NCI-H2227 (cell line): ENCODE measurements at regions not wholly inside any gene's neighbourhood (a gene's known extent, or its start where the extent isn't known, plus 50 kb on each side); places are given as distances from the start of the nearest gene placed in this dataset.

Experiments used
- DNase-seq: peaks from one replicate; lab custom pipeline; 2025; ENCODE audit not compliant: unreplicated experiment; lab: John Stamatoyannopoulos, UW

GRCh38 chr1:5393146-5393545 is 599.1 kb downstream of the NPHP4 start:
- no peak for DNase-seq

DNA sequence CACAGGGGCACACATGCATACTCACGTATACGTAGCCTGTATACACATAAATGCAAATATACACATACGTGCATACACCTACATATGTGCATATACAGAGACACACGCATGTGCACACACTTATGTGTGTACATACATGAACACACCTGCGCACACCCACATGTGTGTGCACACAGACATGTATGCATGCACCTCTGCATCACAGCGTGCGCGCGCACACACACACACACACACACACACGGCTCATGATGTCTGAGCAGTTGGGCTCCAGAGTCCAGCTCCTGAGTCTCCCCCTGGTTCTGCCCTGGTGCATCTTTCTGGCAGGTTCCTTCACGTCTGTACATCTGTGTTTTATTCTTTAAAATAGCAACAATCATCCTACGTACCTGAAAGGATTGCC is 600.5 kb downstream of the NPHP4 start:
- DNase-seq: no peak

DNA sequence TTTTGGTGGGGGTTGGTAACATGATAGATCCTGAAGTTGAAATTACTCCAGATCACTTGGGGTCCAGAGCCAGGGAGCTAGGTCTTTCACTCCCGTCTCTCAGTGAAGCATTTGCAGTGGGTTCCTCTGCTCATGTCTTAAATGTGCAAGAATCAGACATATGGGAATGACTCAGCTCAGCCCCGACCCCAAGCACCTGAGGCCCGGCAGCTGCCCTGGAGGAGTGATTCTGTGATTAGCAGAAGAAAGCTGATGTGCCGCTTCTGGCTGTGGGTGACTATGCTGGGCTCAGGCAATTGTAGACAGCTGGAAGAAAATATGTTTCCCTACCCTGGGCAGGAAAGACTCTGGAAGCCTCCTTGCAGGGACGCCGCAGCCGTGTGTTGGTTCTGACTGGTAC is 601.7 kb downstream of the NPHP4 start:
- no peak for DNase-seq

- DNase-seq: no peak
Measured at GRCh38 chr1:5389101-5389885, 602.9 kb downstream of the NPHP4 start.

DNA sequence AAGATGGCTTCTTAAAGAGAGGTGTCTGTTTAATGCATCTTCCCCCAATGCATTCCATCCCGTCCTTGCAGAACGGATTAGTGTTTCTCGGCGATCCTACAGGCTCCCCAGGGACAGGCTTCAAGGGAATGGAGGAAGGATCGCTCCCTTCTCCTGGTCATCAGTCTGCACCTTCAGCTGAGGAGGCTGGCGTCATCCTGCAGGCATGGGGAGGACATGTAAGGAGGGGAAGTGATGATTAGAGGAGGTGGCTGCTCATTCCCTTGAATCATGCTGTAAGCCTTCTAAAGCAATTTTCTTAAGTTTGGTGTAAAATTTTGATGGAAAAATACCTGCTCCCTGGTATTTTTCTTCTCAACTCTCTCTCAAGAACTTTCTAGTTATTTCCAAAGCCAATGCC is 603.6 kb downstream of the NPHP4 start:
- DNase-seq: no peak

DNA sequence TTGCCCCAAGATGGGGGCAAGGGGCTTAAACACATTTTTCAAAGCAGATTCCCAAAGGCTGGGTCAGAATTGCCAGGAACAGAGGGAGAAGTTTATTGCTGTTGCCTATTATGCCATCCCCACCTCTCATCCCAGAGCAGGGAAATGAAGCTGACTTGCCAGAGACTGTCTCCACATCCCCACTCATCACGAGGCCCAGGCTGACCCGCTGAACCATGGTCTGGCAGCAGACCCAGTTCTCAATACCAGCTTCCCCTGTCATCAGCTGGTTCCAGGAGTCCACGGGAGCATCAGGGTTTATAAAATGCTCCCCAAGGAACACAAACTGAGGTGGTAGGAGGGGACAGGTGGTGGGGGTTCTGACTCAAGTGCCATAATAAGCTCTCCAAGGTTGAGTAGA is 605.9 kb downstream of the NPHP4 start:
- DNase-seq: no peak

- DNase-seq: no peak
Measured at GRCh38 chr1:5385956-5386355, 606.3 kb downstream of the NPHP4 start.

DNA sequence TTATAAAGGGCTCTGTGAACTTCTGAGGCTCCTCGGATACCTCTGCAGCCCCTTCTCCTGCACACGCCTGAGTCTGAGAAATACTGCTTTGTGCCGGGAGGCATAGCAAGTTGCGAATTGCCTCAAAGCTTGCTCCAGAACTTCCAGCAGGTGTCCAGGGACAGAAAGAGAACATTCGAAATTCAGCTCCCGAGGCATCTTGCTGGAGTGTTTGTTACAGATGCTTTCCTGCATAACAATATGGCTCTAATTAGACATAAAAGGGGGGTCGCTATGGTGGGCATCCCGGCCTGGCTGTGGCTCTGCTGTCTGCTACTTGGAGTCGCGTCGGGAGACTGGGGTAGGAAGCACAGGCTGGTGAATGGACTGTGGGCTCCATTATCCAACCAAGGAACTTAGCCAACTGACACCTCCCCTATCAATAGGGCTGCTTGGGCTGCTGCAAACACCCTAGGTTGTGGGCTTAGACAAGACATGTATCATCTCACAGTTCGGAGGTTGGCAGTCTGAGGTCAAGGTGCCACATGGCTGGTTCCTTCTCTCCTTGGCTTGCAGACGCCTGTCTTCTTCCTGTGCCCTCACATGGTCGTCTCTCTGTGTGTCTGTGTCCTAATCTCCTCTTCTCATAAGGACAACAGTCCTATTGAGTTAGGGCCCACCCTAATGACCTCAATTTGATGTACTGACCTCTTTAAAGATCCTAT is 607.0 kb downstream of the NPHP4 start:
- DNase-seq: no peak

DNA sequence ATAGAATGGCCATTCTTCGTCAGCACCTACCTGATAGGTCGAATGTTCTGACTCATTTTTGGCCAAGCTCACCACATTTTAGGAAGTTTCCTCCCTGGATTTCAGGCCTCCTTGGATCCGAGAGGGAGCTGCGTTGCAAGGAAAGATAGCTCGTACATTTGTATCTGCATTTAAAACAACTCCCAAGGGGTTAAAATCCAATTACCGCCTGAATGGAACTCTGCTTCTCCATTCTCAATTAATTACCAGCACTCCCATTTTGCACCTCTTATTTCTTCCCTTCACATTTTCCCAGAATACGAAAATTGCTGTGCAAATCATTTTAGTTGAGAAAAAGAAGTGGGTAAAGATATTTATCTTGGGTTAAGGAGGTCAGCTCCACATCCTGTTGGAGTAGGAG is 610.7 kb downstream of the NPHP4 start:
- no peak for DNase-seq

GRCh38 chr1:5379176-5379759 is 613.0 kb downstream of the NPHP4 start:
- DNase-seq: no peak

DNA sequence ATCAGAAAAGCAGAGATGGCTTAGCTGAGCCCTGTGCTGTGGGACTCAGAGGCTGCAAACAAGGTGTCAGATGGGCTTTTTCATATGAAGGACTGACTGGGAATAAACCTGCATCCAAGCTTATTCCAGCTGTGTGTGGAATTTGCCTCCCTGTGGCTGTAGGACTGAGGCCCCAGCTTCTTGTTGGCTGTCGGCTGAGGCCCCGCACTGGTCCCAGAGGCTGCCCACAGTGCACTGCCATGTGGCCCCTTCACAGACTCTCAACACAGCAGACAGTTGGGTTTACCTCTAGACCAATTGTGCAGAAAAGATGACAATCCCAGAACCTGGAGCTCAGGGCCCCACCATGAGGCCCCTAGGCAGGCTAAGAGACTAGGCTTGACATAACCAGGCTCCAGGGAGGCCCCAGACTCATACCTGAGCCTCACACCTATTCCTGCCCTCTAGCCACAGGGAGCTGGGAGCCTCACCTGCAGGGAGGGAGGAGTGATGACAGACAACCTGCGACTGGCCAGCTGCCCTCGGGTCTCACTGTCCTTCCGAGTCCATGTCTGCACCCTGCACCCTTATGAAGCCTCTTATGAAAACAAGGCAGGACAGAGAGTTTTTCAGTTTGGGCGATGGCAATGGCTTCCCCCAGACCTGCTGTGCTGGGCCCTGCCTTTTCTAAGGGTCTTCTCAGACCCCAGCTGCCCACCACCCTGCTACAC is 615.5 kb downstream of the NPHP4 start:
- DNase-seq: no peak

DNA sequence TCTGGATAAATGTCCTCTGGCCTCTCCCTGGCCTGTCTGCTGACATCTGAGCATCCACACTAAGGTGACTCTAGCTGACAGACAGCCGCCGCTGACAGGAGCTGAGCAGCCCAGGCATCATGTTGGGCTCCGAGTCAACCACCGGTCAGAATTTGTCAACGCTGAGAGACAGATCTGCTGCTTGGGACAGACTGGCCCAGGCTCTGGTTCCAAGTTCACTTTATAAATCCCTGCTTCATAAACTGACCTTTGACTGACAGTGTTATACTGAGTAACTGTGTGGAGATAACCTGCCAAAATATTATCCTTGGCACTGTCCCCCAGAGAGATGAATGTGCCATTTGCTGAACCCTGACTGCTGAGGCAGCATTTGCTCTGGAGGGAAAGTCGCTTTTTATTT is 616.7 kb downstream of the NPHP4 start:
- DNase-seq: no peak

GRCh38 chr1:5374192-5374591 is 618.0 kb downstream of the NPHP4 start:
- DNase-seq: no peak

- no peak for DNase-seq
Measured at GRCh38 chr1:5373281-5373680, 618.9 kb downstream of the NPHP4 start.

GRCh38 chr1:5371270-5371669 is 621.0 kb downstream of the NPHP4 start:
- no peak for DNase-seq

DNA sequence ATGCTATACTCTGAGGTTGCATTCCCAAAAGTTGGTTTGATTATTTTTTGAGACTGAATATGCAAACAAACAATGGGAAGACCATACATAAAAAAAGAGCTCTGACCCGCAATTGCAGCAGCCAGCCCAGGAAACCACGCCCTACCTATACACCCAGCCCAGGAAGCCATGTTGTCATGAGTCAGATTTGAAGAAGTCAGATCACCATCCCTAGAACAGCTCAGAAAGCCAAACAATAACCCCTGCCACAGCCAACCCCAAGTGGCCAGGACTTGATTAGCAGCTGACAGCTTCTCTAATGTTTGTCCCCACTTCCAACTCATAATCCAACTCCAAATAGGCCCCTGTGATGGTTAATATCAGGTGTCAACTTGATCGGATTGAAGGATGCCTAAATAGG is 621.9 kb downstream of the NPHP4 start:
- no peak for DNase-seq

DNA sequence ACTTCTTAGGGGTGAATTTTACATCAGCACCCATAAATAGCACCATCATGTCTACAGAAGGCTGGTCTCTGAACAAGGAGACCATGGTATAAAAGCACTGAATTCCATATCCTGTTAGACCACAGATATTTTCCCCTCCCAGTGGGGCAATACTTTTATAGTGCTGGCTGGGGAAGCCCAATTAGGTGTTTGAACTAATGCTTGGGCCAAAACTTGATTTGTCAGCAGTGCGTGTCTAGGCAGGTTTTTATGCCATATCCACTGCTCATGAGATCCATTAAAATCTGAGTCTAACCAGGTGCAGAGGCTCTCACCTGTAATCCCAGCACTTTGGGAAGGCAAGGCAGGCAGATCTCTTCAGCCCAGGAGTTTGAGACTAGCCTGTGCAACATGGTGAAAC is 623.0 kb downstream of the NPHP4 start:
- no peak for DNase-seq

GRCh38 chr1:5368201-5368600 is 624.0 kb downstream of the NPHP4 start:
- DNase-seq: no peak

DNA sequence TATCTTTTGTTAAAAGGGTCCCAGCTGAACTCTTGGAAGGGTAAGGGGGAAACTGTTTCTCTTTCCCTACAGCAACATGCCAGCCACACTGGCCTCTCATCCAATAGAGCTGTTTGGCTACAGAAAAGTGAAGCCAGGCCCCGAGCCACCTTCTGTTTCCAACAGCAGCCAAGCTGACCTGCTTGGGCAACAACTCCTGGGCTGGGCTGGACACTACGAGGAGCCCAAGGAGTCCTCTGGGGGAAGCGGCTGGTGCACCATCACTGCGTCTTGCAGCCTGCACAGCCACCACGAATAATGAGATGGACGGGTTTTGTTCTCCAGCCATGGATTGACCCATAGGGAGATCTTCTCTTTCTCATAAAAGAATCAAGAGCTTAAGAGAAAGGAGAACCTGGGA is 624.9 kb downstream of the NPHP4 start:
- DNase-seq: no peak

DNA sequence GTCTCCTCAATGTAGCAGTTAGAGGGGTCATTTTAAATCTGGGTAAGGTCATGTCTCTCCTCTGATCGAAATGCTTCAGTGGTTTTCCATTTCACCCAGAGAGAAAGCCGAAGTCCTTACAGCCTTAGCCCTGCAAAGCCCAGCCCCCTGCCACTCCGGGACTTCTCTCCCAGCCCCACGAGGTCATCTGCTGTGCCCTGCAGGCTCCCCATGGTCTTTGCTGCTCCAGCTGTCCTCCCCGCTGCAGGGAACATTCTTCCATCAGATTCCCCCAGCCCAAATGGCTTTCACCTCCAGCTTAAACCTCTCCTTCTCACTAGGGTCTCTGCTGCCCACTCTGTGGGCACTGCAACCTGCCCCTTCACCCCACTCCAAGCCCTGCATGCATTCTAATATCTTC is 626.5 kb downstream of the NPHP4 start:
- DNase-seq: no peak

- DNase-seq: no peak
Measured at GRCh38 chr1:5364591-5364990, 627.6 kb downstream of the NPHP4 start.

GRCh38 chr1:5354681-5355080 is 637.5 kb downstream of the NPHP4 start:
- DNase-seq: no peak
